WTC11 (cell line): ENCODE measurements at regions not wholly inside any gene's neighbourhood (a gene's known extent, or its start where the extent isn't known, plus 50 kb on each side); places are given as distances from the start of the nearest gene placed in this dataset.

ENCODE experiments used
- ATAC-seq: fragments of 200-7000 bp; cut with Tn5 transposase; 2 replicates; pipeline ENCODE4 v1.10.0; 2021; ENCODE audit warnings: mild to moderate bottlenecking, moderate library complexity
- CTCF ChIA-PET: fragments of 300-600 bp; sonication (Branson Sonifier 250); formaldehyde crosslinking; loops from one replicate; lab custom pipeline; 2021; ENCODE audit warnings: antibody characterized with exemption; lab: Charles Lee
- POLR2A ChIA-PET: fragments of 350-600 bp; sonication (Branson Sonifier 250); formaldehyde crosslinking; loops from one replicate; lab custom pipeline; 2021; ENCODE audit warnings: antibody characterized with exemption; lab: Charles Lee
- DNase-seq: peaks from one replicate; pipeline ENCODE4 v3.0.0; 2021; ENCODE audit warnings: low spot score
- H3K27ac Mint-ChIP-seq: 2 replicates; pipeline ENCODE4 v1.8.0; 2021; ENCODE audit warnings: mixed read lengths
- H3K27me3 Mint-ChIP-seq: 2 replicates; pipeline ENCODE4 v1.8.0; 2021; ENCODE audit warnings: low read depth, mild to moderate bottlenecking, moderate library complexity, mixed read lengths
- H3K36me3 Mint-ChIP-seq: 2 replicates; pipeline ENCODE4 v1.8.0; 2021; ENCODE audit warnings: mixed read lengths
- H3K4me1 Mint-ChIP-seq: 2 replicates; pipeline ENCODE4 v1.8.0; 2022; ENCODE audit warnings: mixed read lengths
- H3K4me3 Mint-ChIP-seq: 2 replicates; pipeline ENCODE4 v1.8.0; 2021; ENCODE audit warnings: mild to moderate bottlenecking, moderate library complexity, mixed read lengths
- H3K9me3 Mint-ChIP-seq: 2 replicates; pipeline ENCODE4 v1.8.0; 2021; ENCODE audit warnings: mixed read lengths
- FOXK1 ChIP-seq: sonication (generic); formaldehyde crosslinking; IDR thresholded peaks from 2 replicates; pipeline ENCODE4 v1.8.0; 2022; ENCODE audit warnings: mild to moderate bottlenecking, moderate library complexity, missing genetic modification reagents
- MYBL2 ChIP-seq: sonication (generic); formaldehyde crosslinking; IDR thresholded peaks from 2 replicates; pipeline ENCODE4 v1.8.1; 2023; ENCODE audit warnings: mild to moderate bottlenecking, moderate library complexity, missing genetic modification reagents
- NR3C1 ChIP-seq: sonication (generic); formaldehyde crosslinking; conservative IDR thresholded peaks from 2 replicates; pipeline ENCODE4 v1.8.1; 2023; ENCODE audit warnings: low read depth, mild to moderate bottlenecking, missing genetic modification reagents
- PRDM15 ChIP-seq: sonication (generic); formaldehyde crosslinking; IDR thresholded peaks from 2 replicates; pipeline ENCODE4 v1.8.0; 2022; ENCODE audit warnings: missing genetic modification reagents
- ZNF396 ChIP-seq: fragments of 250-450 bp; sonication (Bioruptor Pico); IDR thresholded peaks from 2 replicates; pipeline ENCODE4 v1.8.0; 2021; ENCODE audit warnings: mild to moderate bottlenecking, moderate library complexity, borderline replicate concordance
- ZNF416 ChIP-seq: fragments of 250-450 bp; sonication (Bioruptor Pico); IDR thresholded peaks from 2 replicates; pipeline ENCODE4 v1.9.0; 2021; ENCODE audit warnings: mild to moderate bottlenecking, inconsistent platforms
- TF ChIP-seq, protein P1 (sequence below): sonication (generic); formaldehyde crosslinking; IDR thresholded peaks from 2 replicates; pipeline ENCODE4 v1.8.0; 2022; ENCODE audit warnings: mild to moderate bottlenecking, missing genetic modification reagents
- TF ChIP-seq, protein P2 (sequence below): sonication (generic); formaldehyde crosslinking; IDR thresholded peaks from 2 replicates; pipeline ENCODE4 v1.8.1; 2022; ENCODE audit warnings: mild to moderate bottlenecking, missing genetic modification reagents, moderate library complexity, borderline replicate concordance
- TF ChIP-seq, protein P3 (sequence below): fragments of 200-600 bp; IDR thresholded peaks from 2 replicates; pipeline ENCODE4 v1.8.0; 2022; ENCODE audit warnings: antibody characterized with exemption
- TF ChIP-seq, protein P4 (sequence below): fragments of 250-450 bp; sonication (Bioruptor Pico); IDR thresholded peaks from 2 replicates; pipeline ENCODE4 v1.9.0; 2021; ENCODE audit warnings: mild to moderate bottlenecking

DNA sequence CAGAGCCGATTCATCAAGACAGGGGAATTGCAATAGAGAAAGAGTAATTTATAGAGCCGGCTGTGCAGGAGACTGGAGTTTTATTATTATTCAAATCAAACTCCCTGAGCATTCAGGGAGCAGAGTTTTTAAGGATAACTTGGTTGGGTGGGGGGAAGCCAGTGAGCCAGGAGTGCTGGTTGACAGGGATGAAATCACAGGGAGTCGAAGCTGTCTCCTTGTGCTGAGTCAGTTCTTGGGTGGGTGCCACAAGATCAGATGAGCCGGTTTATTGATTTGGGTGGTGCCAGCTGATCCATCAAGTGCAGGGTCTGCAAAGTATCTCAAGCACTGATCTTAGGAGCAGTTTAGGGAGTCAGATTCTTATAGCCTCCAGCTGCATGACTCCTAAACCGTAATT is 95.4 kb upstream of the CCDC80 start (continued):
- TF ChIP-seq FOXK1 (CRISPR knock-in tag) (no peak), NR3C1 (no peak)

DNA sequence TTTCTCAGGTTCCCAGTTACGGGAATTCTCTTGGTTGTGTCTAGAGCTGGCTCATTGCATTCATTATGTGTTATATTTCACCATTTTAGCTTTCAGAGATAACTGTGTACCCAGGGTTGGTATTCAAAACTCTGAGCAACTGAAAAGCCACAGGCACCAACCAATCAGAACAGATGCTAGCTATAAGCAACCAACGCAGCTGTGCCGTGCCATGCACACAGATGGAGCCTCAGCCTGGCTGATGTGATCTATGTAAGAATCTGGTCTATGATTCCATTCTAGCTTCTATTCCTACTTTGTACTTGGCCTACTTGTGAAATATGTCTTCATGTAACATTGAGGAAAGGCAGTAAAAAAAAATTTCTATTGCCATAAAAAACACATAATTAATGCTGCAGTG is 95.0 kb upstream of the CCDC80 start:
- no peaks in the 10 kb centered on the region for H3K36me3 Mint-ChIP-seq
- TF ChIP-seq, protein P1, sequence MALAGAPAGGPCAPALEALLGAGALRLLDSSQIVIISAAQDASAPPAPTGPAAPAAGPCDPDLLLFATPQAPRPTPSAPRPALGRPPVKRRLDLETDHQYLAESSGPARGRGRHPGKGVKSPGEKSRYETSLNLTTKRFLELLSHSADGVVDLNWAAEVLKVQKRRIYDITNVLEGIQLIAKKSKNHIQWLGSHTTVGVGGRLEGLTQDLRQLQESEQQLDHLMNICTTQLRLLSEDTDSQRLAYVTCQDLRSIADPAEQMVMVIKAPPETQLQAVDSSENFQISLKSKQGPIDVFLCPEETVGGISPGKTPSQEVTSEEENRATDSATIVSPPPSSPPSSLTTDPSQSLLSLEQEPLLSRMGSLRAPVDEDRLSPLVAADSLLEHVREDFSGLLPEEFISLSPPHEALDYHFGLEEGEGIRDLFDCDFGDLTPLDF (CRISPR knock-in tag): no peak
- no peak for TF ChIP-seq ZNF416
- TF ChIP-seq, protein P2, sequence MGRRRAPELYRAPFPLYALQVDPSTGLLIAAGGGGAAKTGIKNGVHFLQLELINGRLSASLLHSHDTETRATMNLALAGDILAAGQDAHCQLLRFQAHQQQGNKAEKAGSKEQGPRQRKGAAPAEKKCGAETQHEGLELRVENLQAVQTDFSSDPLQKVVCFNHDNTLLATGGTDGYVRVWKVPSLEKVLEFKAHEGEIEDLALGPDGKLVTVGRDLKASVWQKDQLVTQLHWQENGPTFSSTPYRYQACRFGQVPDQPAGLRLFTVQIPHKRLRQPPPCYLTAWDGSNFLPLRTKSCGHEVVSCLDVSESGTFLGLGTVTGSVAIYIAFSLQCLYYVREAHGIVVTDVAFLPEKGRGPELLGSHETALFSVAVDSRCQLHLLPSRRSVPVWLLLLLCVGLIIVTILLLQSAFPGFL (CRISPR knock-in tag): no peak
- no peak for TF ChIP-seq MYBL2 (CRISPR knock-in tag)
- TF ChIP-seq ZNF396: no peak
- no peaks in the 10 kb centered on the region for H3K4me1 Mint-ChIP-seq
- no peak for ATAC-seq
- H3K27me3 Mint-ChIP-seq: no peaks in the 10 kb centered on the region
- no peak overlapping the region for H3K27ac Mint-ChIP-seq
- CTCF ChIA-PET: interaction anchor here (0.5 to 3.9 kb wide), 9 partner anchors 24 to 551 kb away, joined by 3 to 66 read pairs (median 13); partner anchors contain the start of gene CCDC80
- no peak for DNase-seq
- POLR2A ChIA-PET: no interaction called here
- no peak overlapping the region for H3K4me3 Mint-ChIP-seq
- peaks cover 3% of the 10 kb centered on the region; the same call in 1 of the 2 replicates for H3K9me3 Mint-ChIP-seq

DNA sequence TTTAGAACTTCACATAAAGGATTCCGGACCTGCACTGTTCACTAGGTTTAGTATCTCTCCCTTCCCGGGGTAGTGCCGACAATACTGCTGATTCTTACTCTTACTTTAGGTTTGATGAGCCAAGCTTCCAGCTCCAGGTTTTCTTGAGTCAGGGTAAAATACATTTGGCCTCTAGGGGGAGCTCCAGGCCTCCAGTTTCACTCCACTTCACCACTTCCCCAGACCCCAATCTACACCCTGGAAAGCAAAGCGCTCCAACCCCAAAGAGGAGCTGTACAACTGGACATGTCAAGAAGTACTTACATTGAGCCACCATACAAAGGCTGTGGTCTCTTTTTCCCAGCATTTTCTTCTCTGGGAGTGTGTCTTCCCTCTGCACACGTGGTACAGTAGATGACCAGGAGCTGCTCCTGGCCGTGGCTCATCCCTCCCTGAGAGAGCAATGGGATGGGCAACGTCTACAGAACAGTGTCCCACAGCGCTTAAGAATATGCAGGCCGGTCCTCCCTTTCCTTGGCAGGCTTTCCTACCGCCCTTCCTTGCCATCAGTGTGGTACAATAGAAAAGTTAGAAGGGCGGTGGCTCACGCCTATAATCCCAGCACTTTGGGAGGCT is 93.9 kb upstream of the CCDC80 start:
- POLR2A ChIA-PET: interaction anchor here (0.7 to 1.4 kb wide), 2 partner anchors 79 to 285 kb away, joined by 3 to 4 read pairs; a partner anchor contains a TSS

More for the DNA sequence above, 93.9 kb upstream of the CCDC80 start:
- Mint-ChIP-seq H3K27me3 (no peaks in the 10 kb centered on the region), H3K4me3 (no peak overlapping the region), H3K4me1 (no peaks in the 10 kb centered on the region), H3K27ac (no peak overlapping the region; the same call in 1 of the 2 replicates), H3K36me3 (no peaks in the 10 kb centered on the region), H3K9me3 (peaks cover 3% of the 10 kb centered on the region; the same call in 1 of the 2 replicates)
- ATAC-seq: peak; percentile 96
- TF ChIP-seq, protein P3, sequence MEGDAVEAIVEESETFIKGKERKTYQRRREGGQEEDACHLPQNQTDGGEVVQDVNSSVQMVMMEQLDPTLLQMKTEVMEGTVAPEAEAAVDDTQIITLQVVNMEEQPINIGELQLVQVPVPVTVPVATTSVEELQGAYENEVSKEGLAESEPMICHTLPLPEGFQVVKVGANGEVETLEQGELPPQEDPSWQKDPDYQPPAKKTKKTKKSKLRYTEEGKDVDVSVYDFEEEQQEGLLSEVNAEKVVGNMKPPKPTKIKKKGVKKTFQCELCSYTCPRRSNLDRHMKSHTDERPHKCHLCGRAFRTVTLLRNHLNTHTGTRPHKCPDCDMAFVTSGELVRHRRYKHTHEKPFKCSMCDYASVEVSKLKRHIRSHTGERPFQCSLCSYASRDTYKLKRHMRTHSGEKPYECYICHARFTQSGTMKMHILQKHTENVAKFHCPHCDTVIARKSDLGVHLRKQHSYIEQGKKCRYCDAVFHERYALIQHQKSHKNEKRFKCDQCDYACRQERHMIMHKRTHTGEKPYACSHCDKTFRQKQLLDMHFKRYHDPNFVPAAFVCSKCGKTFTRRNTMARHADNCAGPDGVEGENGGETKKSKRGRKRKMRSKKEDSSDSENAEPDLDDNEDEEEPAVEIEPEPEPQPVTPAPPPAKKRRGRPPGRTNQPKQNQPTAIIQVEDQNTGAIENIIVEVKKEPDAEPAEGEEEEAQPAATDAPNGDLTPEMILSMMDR: peak; percentile 81
- TF ChIP-seq, protein P4, sequence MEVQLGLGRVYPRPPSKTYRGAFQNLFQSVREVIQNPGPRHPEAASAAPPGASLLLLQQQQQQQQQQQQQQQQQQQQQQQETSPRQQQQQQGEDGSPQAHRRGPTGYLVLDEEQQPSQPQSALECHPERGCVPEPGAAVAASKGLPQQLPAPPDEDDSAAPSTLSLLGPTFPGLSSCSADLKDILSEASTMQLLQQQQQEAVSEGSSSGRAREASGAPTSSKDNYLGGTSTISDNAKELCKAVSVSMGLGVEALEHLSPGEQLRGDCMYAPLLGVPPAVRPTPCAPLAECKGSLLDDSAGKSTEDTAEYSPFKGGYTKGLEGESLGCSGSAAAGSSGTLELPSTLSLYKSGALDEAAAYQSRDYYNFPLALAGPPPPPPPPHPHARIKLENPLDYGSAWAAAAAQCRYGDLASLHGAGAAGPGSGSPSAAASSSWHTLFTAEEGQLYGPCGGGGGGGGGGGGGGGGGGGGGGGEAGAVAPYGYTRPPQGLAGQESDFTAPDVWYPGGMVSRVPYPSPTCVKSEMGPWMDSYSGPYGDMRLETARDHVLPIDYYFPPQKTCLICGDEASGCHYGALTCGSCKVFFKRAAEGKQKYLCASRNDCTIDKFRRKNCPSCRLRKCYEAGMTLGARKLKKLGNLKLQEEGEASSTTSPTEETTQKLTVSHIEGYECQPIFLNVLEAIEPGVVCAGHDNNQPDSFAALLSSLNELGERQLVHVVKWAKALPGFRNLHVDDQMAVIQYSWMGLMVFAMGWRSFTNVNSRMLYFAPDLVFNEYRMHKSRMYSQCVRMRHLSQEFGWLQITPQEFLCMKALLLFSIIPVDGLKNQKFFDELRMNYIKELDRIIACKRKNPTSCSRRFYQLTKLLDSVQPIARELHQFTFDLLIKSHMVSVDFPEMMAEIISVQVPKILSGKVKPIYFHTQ: no peak
- TF ChIP-seq PRDM15 (CRISPR knock-in tag): peak; percentile 54; the same call in 1 of the 2 replicates
- CTCF ChIA-PET: interaction anchor here (0.5 to 3.9 kb wide), 78 partner anchors 10 to 623 kb away, joined by 3 to 66 read pairs (median 4); partner anchors contain the start of genes CCDC80, CD200R1 and GTPBP8
- DNase-seq: peak; percentile 78
